ENCODE measurements at regions not wholly inside any gene's neighbourhood (a gene's known extent, or its start where the extent isn't known, plus 50 kb on each side); places are given as distances from the start of the nearest gene placed in this dataset.

- Histone ChIP-seq H3K9me3 (no peaks in the 10 kb centered on the region), H3K36me3 (ENCODE audit: low read depth) (no peaks in the 10 kb centered on the region), H3K4me3 (no peak overlapping the region), H3K4me1 (ENCODE audit: low read depth) (no peaks in the 10 kb centered on the region)
- no peak for TF ChIP-seq CTCF (IDR thresholded peaks at IDR 0.05)
- intact Hi-C loops (cut with DNase I, micrococcal nuclease) = no loop called here
- no peak for DNase-seq
- no peak for ATAC-seq
Measured at GRCh38 chr6:104418125-104418524, 441.6 kb downstream of the HACE1 start.

- H3K4me1 ChIP-seq (ENCODE audit: low read depth) = no peaks in the 10 kb centered on the region
- ATAC-seq = no peak
- H3K36me3 ChIP-seq (ENCODE audit: low read depth) = no peaks in the 10 kb centered on the region
- no peak for DNase-seq
- H3K4me3 ChIP-seq = no peak overlapping the region
- no peak for TF ChIP-seq CTCF (IDR thresholded peaks at IDR 0.05)
- intact Hi-C loops (cut with DNase I, micrococcal nuclease) = no loop called here
- H3K9me3 ChIP-seq = no peaks in the 10 kb centered on the region
Measured at GRCh38 chr6:104414723-104415122, 445.0 kb downstream of the HACE1 start.

GRCh38 chr6:104413767-104414166 lies 446.0 kb downstream of the HACE1 start:
- ATAC-seq (no peak), DNase-seq (no peak)
- no peak for TF ChIP-seq CTCF (IDR thresholded peaks at IDR 0.05)
- H3K9me3 ChIP-seq = no peaks in the 10 kb centered on the region
- H3K4me1 ChIP-seq (ENCODE audit: low read depth) = no peaks in the 10 kb centered on the region
- H3K4me3 ChIP-seq = no peak overlapping the region
- intact Hi-C loops (cut with DNase I, micrococcal nuclease) = no loop called here
- H3K36me3 ChIP-seq (ENCODE audit: low read depth) = no peaks in the 10 kb centered on the region

- Histone ChIP-seq H3K36me3 (ENCODE audit: low read depth) (no peaks in the 10 kb centered on the region), H3K4me3 (no peak overlapping the region), H3K4me1 (ENCODE audit: low read depth) (no peaks in the 10 kb centered on the region), H3K9me3 (no peaks in the 10 kb centered on the region)
- ATAC-seq = no peak
- DNase-seq = no peak
- intact Hi-C loops (cut with DNase I, micrococcal nuclease) = no loop called here
- TF ChIP-seq CTCF (IDR thresholded peaks at IDR 0.05) = no peak
Measured at GRCh38 chr6:104411302-104411701, 448.4 kb downstream of the HACE1 start.

- TF ChIP-seq CTCF (IDR thresholded peaks at IDR 0.05) = no peak
- no peaks in the 10 kb centered on the region for H3K4me1 ChIP-seq (ENCODE audit: low read depth)
- H3K4me3 ChIP-seq = no peak overlapping the region
- ATAC-seq (no peak), DNase-seq (no peak)
- no peaks in the 10 kb centered on the region for H3K9me3 ChIP-seq
- H3K36me3 ChIP-seq (ENCODE audit: low read depth) = no peaks in the 10 kb centered on the region
- intact Hi-C loops (cut with DNase I, micrococcal nuclease) = no loop called here
Measured at GRCh38 chr6:104409913-104410312, 449.8 kb downstream of the HACE1 start.

GRCh38 chr6:104407957-104408356 lies 451.8 kb downstream of the HACE1 start:
- intact Hi-C loops (cut with DNase I, micrococcal nuclease) = no loop called here
- no peak for TF ChIP-seq CTCF (IDR thresholded peaks at IDR 0.05)

More at GRCh38 chr6:104407957-104408356, 451.8 kb downstream of the HACE1 start:
- Histone ChIP-seq H3K4me1 (ENCODE audit: low read depth) (no peaks in the 10 kb centered on the region), H3K9me3 (no peaks in the 10 kb centered on the region), H3K36me3 (ENCODE audit: low read depth) (no peaks in the 10 kb centered on the region), H3K4me3 (no peak overlapping the region)
- DNase-seq (no peak), ATAC-seq (no peak)

All from mucosa of descending colon (tissue), 3 donors.